ENCODE measurements at regions not wholly inside any gene's neighbourhood (a gene's known extent, or its start where the extent isn't known, plus 50 kb on each side); places are given as distances from the start of the nearest gene placed in this dataset.

DNA sequence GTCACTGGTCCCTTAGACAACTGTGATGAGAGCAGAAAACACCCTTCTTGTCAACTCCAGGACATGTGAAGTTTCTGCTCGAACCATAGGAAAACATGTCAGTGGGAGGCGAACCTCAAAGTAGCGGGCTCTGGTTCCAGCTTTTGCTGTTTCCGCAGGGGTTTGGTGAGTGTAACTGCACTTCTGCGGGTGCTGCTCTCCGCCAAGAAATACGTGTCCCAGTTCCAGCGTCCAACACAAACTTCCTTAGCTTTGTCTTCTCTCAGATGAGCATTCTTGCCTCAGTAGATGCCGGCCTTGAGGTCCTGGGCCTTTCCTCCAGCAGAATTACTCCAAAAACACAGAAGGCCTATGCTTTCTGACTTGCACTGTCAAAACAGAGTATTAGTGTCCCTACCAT, 156.3 kb downstream of the FNDC1 start:
- no peak for DNase-seq

- no peak for DNase-seq
Measured at GRCh38 chr6:159324596-159324995, 155.4 kb downstream of the FNDC1 start.
